Sigmoid colon (tissue), 4 donors: ENCODE measurements at regions not wholly inside any gene's neighbourhood (a gene's known extent, or its start where the extent isn't known, plus 50 kb on each side); places are given as distances from the start of the nearest gene placed in this dataset.

Experiments
- CTCF ChIP-seq, 4 experiments: fragments of 450-650 bp in 3 of 4; fragments of 200-600 bp in 1 of 4; IDR thresholded peaks; one replicate each; pipeline ENCODE4 v1.5.1; 2016 to 2019; ENCODE audit warnings: antibody characterized with exemption in 4 of 4, mild to moderate bottlenecking in 3 of 4, moderate library complexity in 2 of 4
- POLR2AphosphoS5 ChIP-seq, 4 donors: sonication (generic); formaldehyde crosslinking; IDR thresholded peaks; one replicate each; pipeline ENCODE4 v1.6.1; 2017; ENCODE audit warnings: antibody characterized with exemption in 4 of 4

- TF ChIP-seq POLR2AphosphoS5 (IDR thresholded peaks at IDR 0.05), result peak in 1 of 4 donors; percentile 4
- no peak for TF ChIP-seq CTCF (IDR thresholded peaks at IDR 0.05)
Measured at GRCh38 chr6:25193460-25194171, 85.6 kb upstream of the CARMIL1 start.
